ENCODE measurements at regions not wholly inside any gene's neighbourhood (a gene's known extent, or its start where the extent isn't known, plus 50 kb on each side); places are given as distances from the start of the nearest gene placed in this dataset.

- no peak overlapping the region for H3K4me3 Mint-ChIP-seq
- no peaks in the 10 kb centered on the region for H3K27me3 Mint-ChIP-seq (ENCODE audit: low read depth)
- no peaks in the 10 kb centered on the region for H3K4me1 Mint-ChIP-seq (ENCODE audit: low read depth)
Measured at GRCh38 chr5:2898661-2899060, 147.2 kb upstream of the IRX2 start.

DNA sequence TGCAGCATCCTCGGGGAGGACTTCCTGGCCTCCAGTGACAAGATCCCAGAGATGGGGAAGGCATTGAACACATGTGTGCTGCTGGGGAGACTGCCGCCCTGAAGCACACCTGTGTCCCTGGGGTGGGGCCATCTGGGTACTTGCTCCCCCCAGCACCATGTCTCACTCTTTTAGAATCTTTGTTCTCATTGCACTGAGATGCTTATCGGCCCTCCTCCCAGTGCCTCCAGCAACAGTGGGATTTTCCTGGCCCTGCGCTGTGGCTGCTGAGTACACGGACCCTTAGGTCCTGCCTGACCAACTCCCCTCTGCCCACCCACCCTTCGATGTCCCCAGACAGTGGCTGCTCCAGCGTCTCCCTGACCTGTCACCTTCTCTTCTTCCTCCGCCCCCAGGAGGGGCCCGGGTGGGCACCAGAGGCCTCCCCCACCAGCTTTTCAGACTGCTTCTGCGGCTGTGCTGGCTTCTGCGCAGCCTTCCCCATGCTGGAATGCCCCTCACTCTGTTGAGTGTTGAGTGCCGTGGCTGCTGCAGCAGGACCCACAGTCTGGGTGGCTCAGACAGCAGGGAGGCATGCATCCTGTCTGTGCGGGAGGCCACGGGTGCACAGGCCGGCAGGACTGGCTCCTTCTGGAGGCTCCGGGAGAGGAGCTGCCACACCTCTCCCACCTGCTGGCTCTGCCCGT, 145.9 kb upstream of the IRX2 start:
- H3K36me3 Mint-ChIP-seq (ENCODE audit: low read depth) = no peaks in the 10 kb centered on the region
- no peaks in the 10 kb centered on the region for H3K4me1 Mint-ChIP-seq (ENCODE audit: low read depth)
- peaks cover 10% of the 10 kb centered on the region for H3K9me3 Mint-ChIP-seq
- no peaks in the 10 kb centered on the region for H3K27me3 Mint-ChIP-seq (ENCODE audit: low read depth)
- no peak overlapping the region for H3K4me3 Mint-ChIP-seq
- no peak overlapping the region for H3K27ac Mint-ChIP-seq

More at GRCh38 chr5:2898661-2899060, 147.2 kb upstream of the IRX2 start:
- Mint-ChIP-seq H3K9me3 (peaks cover 7% of the 10 kb centered on the region), H3K27ac (no peak overlapping the region), H3K36me3 (ENCODE audit: low read depth) (no peaks in the 10 kb centered on the region)

- Mint-ChIP-seq H3K9me3 (peaks cover 10% of the 10 kb centered on the region), H3K4me1 (ENCODE audit: low read depth) (no peaks in the 10 kb centered on the region), H3K27me3 (ENCODE audit: low read depth) (no peaks in the 10 kb centered on the region), H3K36me3 (ENCODE audit: low read depth) (no peaks in the 10 kb centered on the region), H3K4me3 (no peak overlapping the region), H3K27ac (no peak overlapping the region)
Measured at GRCh38 chr5:2896371-2897275, 145.1 kb upstream of the IRX2 start.

DNA sequence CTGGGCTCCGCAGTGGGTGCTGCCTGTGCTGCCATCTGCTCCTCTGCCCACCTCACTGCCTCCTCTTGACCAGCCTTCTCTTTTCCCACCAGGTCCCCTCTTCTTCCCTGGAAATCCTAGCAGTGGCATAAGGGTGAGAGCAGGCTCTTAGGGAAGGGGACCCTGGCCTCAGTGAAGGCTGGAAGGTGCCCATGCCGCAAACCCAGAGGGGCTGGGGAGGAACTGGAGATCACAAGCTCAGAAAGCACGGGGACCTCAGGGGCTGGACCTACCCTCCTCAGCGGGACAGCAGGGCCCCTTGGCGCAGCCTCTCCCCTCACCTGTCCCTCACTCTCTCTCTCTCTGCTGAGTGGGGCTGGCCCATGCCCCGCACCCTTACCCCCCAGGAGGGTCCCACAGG, 144.4 kb upstream of the IRX2 start:
- Mint-ChIP-seq H3K36me3 (ENCODE audit: low read depth) (no peaks in the 10 kb centered on the region), H3K4me3 (no peak overlapping the region), H3K27ac (no peak overlapping the region), H3K9me3 (peaks cover 10% of the 10 kb centered on the region), H3K27me3 (ENCODE audit: low read depth) (no peaks in the 10 kb centered on the region), H3K4me1 (ENCODE audit: low read depth) (no peaks in the 10 kb centered on the region)

DNA sequence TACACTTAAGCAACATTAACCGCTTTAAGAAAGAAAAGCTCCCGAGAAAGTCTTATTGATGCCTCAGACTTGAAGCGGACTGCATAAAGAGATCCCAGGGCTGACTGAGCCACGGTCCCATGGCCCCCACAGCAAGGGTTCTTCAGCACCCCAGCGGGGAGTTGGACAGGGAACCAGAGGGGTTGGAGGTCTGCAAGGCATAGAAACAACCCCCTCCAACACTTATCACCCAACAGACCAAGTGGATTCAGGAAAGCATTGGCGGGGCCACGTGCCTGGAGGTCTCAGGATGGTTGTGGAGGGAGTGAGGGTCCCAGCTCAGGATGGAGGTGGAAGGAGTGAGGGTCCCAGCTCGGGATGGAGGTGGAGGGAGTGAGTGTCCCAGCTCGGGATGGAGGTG, 143.7 kb upstream of the IRX2 start:
- peaks cover 13% of the 10 kb centered on the region for H3K9me3 Mint-ChIP-seq
- H3K27ac Mint-ChIP-seq = no peak overlapping the region
- H3K36me3 Mint-ChIP-seq (ENCODE audit: low read depth) = no peaks in the 10 kb centered on the region
- no peaks in the 10 kb centered on the region for H3K4me1 Mint-ChIP-seq (ENCODE audit: low read depth)
- no peaks in the 10 kb centered on the region for H3K27me3 Mint-ChIP-seq (ENCODE audit: low read depth)
- H3K4me3 Mint-ChIP-seq = no peak overlapping the region

GRCh38 chr5:2894736-2895135, 143.3 kb upstream of the IRX2 start:
- Mint-ChIP-seq H3K27me3 (ENCODE audit: low read depth) (no peaks in the 10 kb centered on the region), H3K27ac (no peak overlapping the region), H3K4me1 (ENCODE audit: low read depth) (no peaks in the 10 kb centered on the region), H3K9me3 (peaks cover 16% of the 10 kb centered on the region), H3K36me3 (ENCODE audit: low read depth) (no peaks in the 10 kb centered on the region), H3K4me3 (no peak overlapping the region)

DNA sequence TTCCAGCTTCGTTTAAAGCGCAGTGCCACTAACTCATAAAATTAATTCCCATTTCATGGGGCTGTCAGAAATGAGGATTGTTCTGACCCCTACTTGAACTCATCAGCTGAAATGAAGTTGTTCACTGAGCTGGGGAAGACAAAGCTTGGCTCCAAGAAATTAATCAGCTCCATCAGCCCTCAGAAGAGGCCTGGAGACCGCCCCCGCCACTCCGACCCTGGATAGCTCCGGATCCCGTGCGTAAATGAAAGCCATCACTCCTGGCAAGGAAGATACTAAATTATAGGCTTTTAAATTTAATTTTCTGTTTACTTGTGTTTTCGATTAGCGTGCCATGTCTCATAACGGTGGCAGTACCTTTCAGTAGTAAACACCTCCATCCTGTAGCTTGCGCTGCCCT, 142.8 kb upstream of the IRX2 start:
- Mint-ChIP-seq H3K9me3 (peaks cover 16% of the 10 kb centered on the region), H3K27ac (no peak overlapping the region), H3K36me3 (ENCODE audit: low read depth) (no peaks in the 10 kb centered on the region), H3K27me3 (ENCODE audit: low read depth) (no peaks in the 10 kb centered on the region), H3K4me3 (no peak overlapping the region), H3K4me1 (ENCODE audit: low read depth) (no peaks in the 10 kb centered on the region)

GRCh38 chr5:2892466-2893000, 141.1 kb upstream of the IRX2 start:
- no peak overlapping the region for H3K4me3 Mint-ChIP-seq
- no peak overlapping the region for H3K27ac Mint-ChIP-seq
- H3K4me1 Mint-ChIP-seq (ENCODE audit: low read depth) = no peaks in the 10 kb centered on the region
- no peaks in the 10 kb centered on the region for H3K36me3 Mint-ChIP-seq (ENCODE audit: low read depth)
- peaks cover 16% of the 10 kb centered on the region for H3K9me3 Mint-ChIP-seq
- no peaks in the 10 kb centered on the region for H3K27me3 Mint-ChIP-seq (ENCODE audit: low read depth)

- Mint-ChIP-seq H3K27me3 (ENCODE audit: low read depth) (no peaks in the 10 kb centered on the region), H3K36me3 (ENCODE audit: low read depth) (no peaks in the 10 kb centered on the region), H3K4me3 (no peak overlapping the region), H3K27ac (no peak overlapping the region), H3K9me3 (peaks cover 16% of the 10 kb centered on the region), H3K4me1 (ENCODE audit: low read depth) (no peaks in the 10 kb centered on the region)
Measured at GRCh38 chr5:2891781-2892180, 140.3 kb upstream of the IRX2 start.

- Mint-ChIP-seq H3K4me3 (no peak overlapping the region), H3K4me1 (ENCODE audit: low read depth) (no peaks in the 10 kb centered on the region), H3K27ac (no peak overlapping the region), H3K9me3 (peaks cover 14% of the 10 kb centered on the region), H3K36me3 (ENCODE audit: low read depth) (no peaks in the 10 kb centered on the region), H3K27me3 (ENCODE audit: low read depth) (no peaks in the 10 kb centered on the region)
Measured at GRCh38 chr5:2890011-2890410, 138.5 kb upstream of the IRX2 start.

DNA sequence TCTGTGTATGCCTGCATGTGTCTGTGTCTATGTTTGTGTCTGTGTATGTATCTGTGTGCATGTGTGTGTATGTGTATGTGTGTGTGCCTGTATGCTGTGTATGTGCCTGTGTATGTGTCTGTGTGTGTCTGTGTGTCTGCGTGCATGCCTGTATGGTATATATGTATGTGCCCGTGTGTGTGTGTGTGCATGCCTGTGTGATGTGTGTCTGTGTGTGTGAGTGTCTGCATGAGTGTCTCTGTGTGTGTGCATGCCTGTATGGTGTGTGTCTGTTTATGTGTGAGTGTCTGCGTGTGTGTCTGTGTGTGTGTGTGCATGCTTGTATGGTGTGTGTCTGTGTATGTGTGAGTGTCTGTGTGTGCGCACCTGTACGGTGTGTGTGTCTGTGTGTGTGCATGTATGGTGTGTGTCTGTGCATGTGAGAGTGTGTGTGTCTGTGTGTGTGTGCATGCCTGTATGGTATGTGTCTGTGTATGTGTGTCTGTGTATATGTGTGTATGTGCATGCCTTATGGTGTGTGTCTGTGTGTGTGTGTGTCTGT, 137.1 kb upstream of the IRX2 start:
- peaks cover 14% of the 10 kb centered on the region for H3K9me3 Mint-ChIP-seq
- no peaks in the 10 kb centered on the region for H3K4me1 Mint-ChIP-seq (ENCODE audit: low read depth)
- no peaks in the 10 kb centered on the region for H3K36me3 Mint-ChIP-seq (ENCODE audit: low read depth)
- H3K4me3 Mint-ChIP-seq = no peak overlapping the region
- no peak overlapping the region for H3K27ac Mint-ChIP-seq
- H3K27me3 Mint-ChIP-seq (ENCODE audit: low read depth) = no peaks in the 10 kb centered on the region

DNA sequence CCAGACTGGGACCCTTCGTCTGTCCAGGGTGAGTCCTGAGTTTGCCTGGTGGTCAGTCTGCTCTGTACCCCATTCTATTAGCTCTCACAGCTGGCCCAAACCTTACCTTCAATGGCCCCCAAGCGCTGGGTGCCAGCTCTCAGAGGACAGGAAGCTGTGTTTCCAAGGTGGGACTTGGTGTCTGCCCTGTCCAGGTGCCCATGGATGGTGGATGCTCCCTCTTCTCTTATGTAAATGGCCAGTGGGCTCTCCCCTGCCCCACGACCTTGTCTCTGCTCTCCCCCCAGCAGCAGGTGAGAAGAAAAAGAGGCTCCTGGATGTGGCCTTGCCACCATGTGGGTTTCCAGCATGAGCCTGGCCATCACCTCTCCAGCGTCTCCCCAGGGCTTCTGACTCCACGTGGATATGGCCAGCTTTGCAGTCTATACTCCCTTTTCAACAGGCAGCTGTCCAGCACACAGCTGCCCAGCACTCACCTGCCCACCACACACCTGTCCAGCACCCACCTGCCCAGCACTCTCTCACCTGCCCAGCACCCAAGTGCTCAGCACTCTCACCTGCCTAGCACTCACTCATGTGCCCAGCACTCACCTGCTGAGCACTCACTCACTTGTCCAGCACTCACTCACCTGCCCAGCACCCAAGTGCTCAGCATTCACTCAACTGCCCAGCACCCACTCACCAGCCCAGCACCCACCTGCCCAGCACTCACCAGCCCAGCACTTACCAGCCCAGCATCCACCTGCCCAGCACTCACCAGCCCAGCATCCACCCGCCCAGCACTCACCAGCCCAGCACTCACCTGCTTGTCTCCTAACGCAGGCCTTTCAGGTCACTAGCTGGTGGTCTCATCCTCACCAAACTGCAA, 136.2 kb upstream of the IRX2 start:
- Mint-ChIP-seq H3K27ac (no peak overlapping the region), H3K4me3 (no peak overlapping the region), H3K4me1 (ENCODE audit: low read depth) (no peaks in the 10 kb centered on the region), H3K36me3 (ENCODE audit: low read depth) (no peaks in the 10 kb centered on the region), H3K9me3 (peaks cover 19% of the 10 kb centered on the region), H3K27me3 (ENCODE audit: low read depth) (no peaks in the 10 kb centered on the region)

GRCh38 chr5:2886531-2886930, 135.1 kb upstream of the IRX2 start:
- H3K4me3 Mint-ChIP-seq = no peak overlapping the region
- H3K27me3 Mint-ChIP-seq (ENCODE audit: low read depth) = no peaks in the 10 kb centered on the region
- no peak overlapping the region for H3K27ac Mint-ChIP-seq
- no peaks in the 10 kb centered on the region for H3K4me1 Mint-ChIP-seq (ENCODE audit: low read depth)
- H3K9me3 Mint-ChIP-seq = peaks cover 25% of the 10 kb centered on the region
- H3K36me3 Mint-ChIP-seq (ENCODE audit: low read depth) = no peaks in the 10 kb centered on the region

DNA sequence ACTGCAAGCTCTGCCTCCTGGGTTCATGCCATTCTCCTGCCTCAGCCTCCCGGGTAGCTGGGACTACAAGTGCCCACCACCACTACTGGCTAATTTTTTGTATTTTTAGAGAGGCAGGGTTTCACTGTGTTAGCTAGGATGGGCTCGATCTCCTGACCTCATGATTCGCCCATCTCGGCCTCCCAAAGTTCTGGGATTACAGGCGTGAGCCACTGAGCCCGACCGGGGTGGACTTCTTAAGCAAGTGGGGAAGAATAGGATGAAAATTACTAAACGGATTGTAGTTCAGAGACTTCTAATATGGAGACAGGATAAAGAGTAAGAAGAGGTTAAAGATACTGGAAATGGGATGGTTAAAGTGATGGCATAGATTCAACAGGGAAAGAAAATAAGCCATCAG, 132.3 kb upstream of the IRX2 start:
- no peak overlapping the region for H3K27ac Mint-ChIP-seq
- H3K36me3 Mint-ChIP-seq (ENCODE audit: low read depth) = no peaks in the 10 kb centered on the region
- H3K9me3 Mint-ChIP-seq = peaks cover 28% of the 10 kb centered on the region
- no peaks in the 10 kb centered on the region for H3K4me1 Mint-ChIP-seq (ENCODE audit: low read depth)
- H3K4me3 Mint-ChIP-seq = no peak overlapping the region
- H3K27me3 Mint-ChIP-seq (ENCODE audit: low read depth) = no peaks in the 10 kb centered on the region
